WTC11 (cell line): ENCODE measurements at regions not wholly inside any gene's neighbourhood (a gene's known extent, or its start where the extent isn't known, plus 50 kb on each side); places are given as distances from the start of the nearest gene placed in this dataset.

Source experiments
- ATAC-seq: fragments of 200-7000 bp; cut with Tn5 transposase; 2 replicates; pipeline ENCODE4 v1.10.0; 2021; ENCODE audit warnings: mild to moderate bottlenecking, moderate library complexity
- CTCF ChIA-PET: fragments of 300-600 bp; sonication (Branson Sonifier 250); formaldehyde crosslinking; loops from one replicate; lab custom pipeline; 2021; ENCODE audit warnings: antibody characterized with exemption; lab: Charles Lee
- POLR2A ChIA-PET: fragments of 350-600 bp; sonication (Branson Sonifier 250); formaldehyde crosslinking; loops from one replicate; lab custom pipeline; 2021; ENCODE audit warnings: antibody characterized with exemption; lab: Charles Lee
- DNase-seq: peaks from one replicate; pipeline ENCODE4 v3.0.0; 2021; ENCODE audit warnings: low spot score
- H3K27ac Mint-ChIP-seq: 2 replicates; pipeline ENCODE4 v1.8.0; 2021; ENCODE audit warnings: mixed read lengths
- H3K27me3 Mint-ChIP-seq: 2 replicates; pipeline ENCODE4 v1.8.0; 2021; ENCODE audit warnings: low read depth, mild to moderate bottlenecking, moderate library complexity, mixed read lengths
- H3K36me3 Mint-ChIP-seq: 2 replicates; pipeline ENCODE4 v1.8.0; 2021; ENCODE audit warnings: mixed read lengths
- H3K4me1 Mint-ChIP-seq: 2 replicates; pipeline ENCODE4 v1.8.0; 2022; ENCODE audit warnings: mixed read lengths
- H3K4me3 Mint-ChIP-seq: 2 replicates; pipeline ENCODE4 v1.8.0; 2021; ENCODE audit warnings: mild to moderate bottlenecking, moderate library complexity, mixed read lengths
- H3K9me3 Mint-ChIP-seq: 2 replicates; pipeline ENCODE4 v1.8.0; 2021; ENCODE audit warnings: mixed read lengths
- ARID4B ChIP-seq: sonication (generic); formaldehyde crosslinking; IDR thresholded peaks from 2 replicates; pipeline ENCODE4 v1.8.0; 2023; ENCODE audit warnings: missing genetic modification reagents, mild to moderate bottlenecking, borderline replicate concordance
- CBFB ChIP-seq: sonication (generic); formaldehyde crosslinking; IDR thresholded peaks from 2 replicates; pipeline ENCODE4 v1.8.1; 2022; ENCODE audit warnings: mild to moderate bottlenecking, low read depth, missing genetic modification reagents
- E2F1 ChIP-seq: sonication (generic); formaldehyde crosslinking; IDR thresholded peaks from 2 replicates; pipeline ENCODE4 v1.8.0; 2022; ENCODE audit warnings: mild to moderate bottlenecking, missing genetic modification reagents
- ELF4 ChIP-seq: sonication (generic); formaldehyde crosslinking; IDR thresholded peaks from 2 replicates; pipeline ENCODE4 v1.8.1; 2022; ENCODE audit warnings: low read depth, mild to moderate bottlenecking, moderate library complexity, missing genetic modification reagents
- FOXK1 ChIP-seq: sonication (generic); formaldehyde crosslinking; IDR thresholded peaks from 2 replicates; pipeline ENCODE4 v1.8.0; 2022; ENCODE audit warnings: mild to moderate bottlenecking, moderate library complexity, missing genetic modification reagents
- GABPB1 ChIP-seq: sonication (generic); formaldehyde crosslinking; IDR thresholded peaks from 2 replicates; pipeline ENCODE4 v1.8.1; 2023; ENCODE audit warnings: mild to moderate bottlenecking, missing genetic modification reagents
- GTF2I ChIP-seq: fragments of 250-450 bp; sonication (Bioruptor Pico); conservative IDR thresholded peaks from 2 replicates; pipeline ENCODE4 v1.4.0; 2021; ENCODE audit warnings: mild to moderate bottlenecking
- MYBL2 ChIP-seq: sonication (generic); formaldehyde crosslinking; IDR thresholded peaks from 2 replicates; pipeline ENCODE4 v1.8.1; 2023; ENCODE audit warnings: mild to moderate bottlenecking, moderate library complexity, missing genetic modification reagents
- NFATC4 ChIP-seq: fragments of 250-450 bp; sonication (Bioruptor Pico); IDR thresholded peaks from 2 replicates; pipeline ENCODE4 v1.9.0; 2021; ENCODE audit warnings: mild to moderate bottlenecking
- NFYB ChIP-seq: sonication (generic); formaldehyde crosslinking; conservative IDR thresholded peaks from 2 replicates; pipeline ENCODE4 v1.8.0; 2022; ENCODE audit warnings: low read depth, missing genetic modification reagents
- NR3C1 ChIP-seq: sonication (generic); formaldehyde crosslinking; conservative IDR thresholded peaks from 2 replicates; pipeline ENCODE4 v1.8.1; 2023; ENCODE audit warnings: low read depth, mild to moderate bottlenecking, missing genetic modification reagents
- PRRX2 ChIP-seq: fragments of 250-450 bp; sonication (Bioruptor Pico); IDR thresholded peaks from 2 replicates; pipeline ENCODE4 v1.8.0; 2021; ENCODE audit warnings: mild to moderate bottlenecking
- RELA ChIP-seq: sonication (generic); formaldehyde crosslinking; IDR thresholded peaks from 2 replicates; pipeline ENCODE4 v1.8.1; 2022; ENCODE audit warnings: missing genetic modification reagents, mild to moderate bottlenecking, borderline replicate concordance
- TCF7 ChIP-seq: sonication (generic); formaldehyde crosslinking; IDR thresholded peaks from 2 replicates; pipeline ENCODE4 v1.8.0; 2022; ENCODE audit warnings: mild to moderate bottlenecking, low read depth, missing genetic modification reagents, moderate library complexity
- ZBTB43 ChIP-seq: sonication (generic); formaldehyde crosslinking; IDR thresholded peaks from 2 replicates; pipeline ENCODE4 v1.8.1; 2023; ENCODE audit warnings: mild to moderate bottlenecking, missing genetic modification reagents
- ZNF219 ChIP-seq: sonication (generic); formaldehyde crosslinking; IDR thresholded peaks from 2 replicates; pipeline ENCODE4 v1.8.0; 2023; ENCODE audit warnings: missing genetic modification reagents, mild to moderate bottlenecking, borderline replicate concordance
- ZNF263 ChIP-seq: sonication (generic); formaldehyde crosslinking; IDR thresholded peaks from 2 replicates; pipeline ENCODE4 v1.8.1; 2022; ENCODE audit warnings: low read depth, mild to moderate bottlenecking, moderate library complexity, missing genetic modification reagents
- ZNF532 ChIP-seq: fragments of 250-450 bp; sonication (Bioruptor Pico); IDR thresholded peaks from 2 replicates; pipeline ENCODE4 v1.9.0; 2021; ENCODE audit warnings: mild to moderate bottlenecking, borderline replicate concordance
- TF ChIP-seq, protein P1 (sequence below): sonication (generic); formaldehyde crosslinking; IDR thresholded peaks from 2 replicates; pipeline ENCODE4 v1.8.1; 2022; ENCODE audit warnings: mild to moderate bottlenecking, moderate library complexity, missing genetic modification reagents
- TF ChIP-seq, protein P2 (sequence below): sonication (generic); formaldehyde crosslinking; IDR thresholded peaks from 2 replicates; pipeline ENCODE4 v1.8.1; 2022; ENCODE audit warnings: mild to moderate bottlenecking, missing genetic modification reagents, moderate library complexity, borderline replicate concordance

DNA sequence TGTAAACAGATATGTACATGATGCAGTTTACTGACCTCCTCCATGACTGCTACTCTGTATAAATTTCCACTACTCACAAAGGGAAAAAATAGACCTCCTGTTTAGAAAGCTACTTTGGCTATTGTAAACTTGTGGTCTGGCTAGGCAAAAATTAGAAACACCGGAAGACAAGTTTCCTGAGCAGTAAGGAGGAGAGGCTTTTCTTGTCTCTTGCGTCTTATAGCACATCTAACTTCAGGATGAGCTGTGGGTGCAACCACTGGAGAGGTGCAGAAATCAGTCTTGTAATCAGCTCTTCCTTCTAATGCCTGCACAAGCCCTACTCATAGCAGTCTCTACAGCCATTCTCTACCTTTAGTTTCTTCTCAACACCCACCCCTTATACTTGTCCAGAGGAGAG, 296.5 kb upstream of the SLC35B3 start:
- DNase-seq = no peak
- no peak for ATAC-seq
- no peak overlapping the region for H3K27ac Mint-ChIP-seq
- ChIA-PET CTCF (no interaction called here), POLR2A (interaction anchor here (0.6 kb wide), 1 partner anchor 280 kb away, joined by 3 read pairs; no protein-coding TSS in a partner anchor)
- no peak for TF ChIP-seq PRRX2 (CRISPR knock-in tag)
- no peak for TF ChIP-seq ZNF263
- TF ChIP-seq ELF4 = no peak
- TF ChIP-seq NR3C1 (CRISPR knock-in tag) = no peak
- TF ChIP-seq NFATC4 (CRISPR knock-in tag) = no peak
- no peak for TF ChIP-seq ZNF532 (CRISPR knock-in tag)
- TF ChIP-seq E2F1 (CRISPR knock-in tag) = no peak
- H3K36me3 Mint-ChIP-seq = no peaks in the 10 kb centered on the region
- H3K4me1 Mint-ChIP-seq = no peaks in the 10 kb centered on the region
- H3K9me3 Mint-ChIP-seq = no peaks in the 10 kb centered on the region
- H3K27me3 Mint-ChIP-seq = no peaks in the 10 kb centered on the region
- H3K4me3 Mint-ChIP-seq = no peak overlapping the region

DNA sequence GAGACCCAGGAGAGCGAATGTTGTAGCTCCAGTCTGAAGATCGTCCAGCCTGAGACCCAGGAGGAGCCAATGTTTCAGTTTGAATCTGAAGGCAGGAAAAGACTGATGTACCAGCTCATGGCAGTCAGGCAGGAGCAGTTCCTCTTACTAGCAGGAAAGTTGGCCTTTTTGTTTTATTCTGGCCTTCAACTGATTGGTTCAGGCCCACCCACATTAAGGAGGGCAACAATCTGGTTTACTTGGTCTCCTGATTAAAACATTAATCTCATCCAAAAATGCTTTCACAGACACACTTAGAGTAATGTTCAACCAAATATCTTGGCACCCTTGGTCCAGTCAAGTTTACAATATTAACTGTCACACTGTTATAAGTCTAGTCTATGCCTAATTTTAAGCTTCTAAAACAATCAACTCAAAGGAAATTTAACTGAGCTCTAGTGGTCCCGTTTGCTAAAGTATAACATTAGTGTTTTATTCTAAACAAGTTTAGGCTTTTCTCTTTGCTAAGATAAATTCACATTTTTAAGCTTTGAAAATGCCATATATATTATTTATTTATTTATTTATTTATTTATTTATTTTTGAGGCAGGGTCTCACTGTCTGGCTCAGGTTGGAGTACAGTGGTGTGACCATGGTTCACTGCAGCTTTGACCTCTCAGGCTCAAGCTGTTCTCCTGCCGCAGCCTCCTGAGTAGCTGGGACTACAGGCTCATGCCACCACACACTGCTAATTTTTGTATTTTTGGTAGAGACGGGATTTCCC, 275.5 kb upstream of the SLC35B3 start:
- Mint-ChIP-seq H3K4me3 (no peak overlapping the region), H3K36me3 (no peaks in the 10 kb centered on the region), H3K9me3 (no peaks in the 10 kb centered on the region), H3K27me3 (no peaks in the 10 kb centered on the region), H3K4me1 (no peaks in the 10 kb centered on the region), H3K27ac (no peak overlapping the region)
- ChIA-PET CTCF (no interaction called here), POLR2A (no interaction called here)
- TF ChIP-seq ELF4 (no peak), MYBL2 (no peak), ARID4B (CRISPR knock-in tag) (no peak), FOXK1 (CRISPR knock-in tag) (no peak), RELA (CRISPR knock-in tag) (no peak), TCF7 (CRISPR knock-in tag) (no peak), CBFB (CRISPR knock-in tag) (no peak), GABPB1 (CRISPR knock-in tag) (no peak), ZBTB43 (CRISPR knock-in tag) (no peak), GTF2I (CRISPR knock-in tag) (no peak), NFYB (CRISPR knock-in tag) (no peak), ZNF219 (CRISPR knock-in tag) (no peak)
- TF ChIP-seq, protein P1, sequence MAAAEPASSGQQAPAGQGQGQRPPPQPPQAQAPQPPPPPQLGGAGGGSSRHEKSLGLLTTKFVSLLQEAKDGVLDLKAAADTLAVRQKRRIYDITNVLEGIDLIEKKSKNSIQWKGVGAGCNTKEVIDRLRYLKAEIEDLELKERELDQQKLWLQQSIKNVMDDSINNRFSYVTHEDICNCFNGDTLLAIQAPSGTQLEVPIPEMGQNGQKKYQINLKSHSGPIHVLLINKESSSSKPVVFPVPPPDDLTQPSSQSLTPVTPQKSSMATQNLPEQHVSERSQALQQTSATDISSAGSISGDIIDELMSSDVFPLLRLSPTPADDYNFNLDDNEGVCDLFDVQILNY (CRISPR knock-in tag) = no peak
- TF ChIP-seq, protein P2, sequence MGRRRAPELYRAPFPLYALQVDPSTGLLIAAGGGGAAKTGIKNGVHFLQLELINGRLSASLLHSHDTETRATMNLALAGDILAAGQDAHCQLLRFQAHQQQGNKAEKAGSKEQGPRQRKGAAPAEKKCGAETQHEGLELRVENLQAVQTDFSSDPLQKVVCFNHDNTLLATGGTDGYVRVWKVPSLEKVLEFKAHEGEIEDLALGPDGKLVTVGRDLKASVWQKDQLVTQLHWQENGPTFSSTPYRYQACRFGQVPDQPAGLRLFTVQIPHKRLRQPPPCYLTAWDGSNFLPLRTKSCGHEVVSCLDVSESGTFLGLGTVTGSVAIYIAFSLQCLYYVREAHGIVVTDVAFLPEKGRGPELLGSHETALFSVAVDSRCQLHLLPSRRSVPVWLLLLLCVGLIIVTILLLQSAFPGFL (CRISPR knock-in tag) = no peak
- no peak for DNase-seq
- no peak for ATAC-seq
